PC-3 (cell line): ENCODE measurements at regions not wholly inside any gene's neighbourhood (a gene's known extent, or its start where the extent isn't known, plus 50 kb on each side); places are given as distances from the start of the nearest gene placed in this dataset.

Experiments
- EZH2 ChIP-seq: fragments of 300-600 bp; sonication (generic); IDR thresholded peaks from one replicate; pipeline ENCODE4 v1.6.1; 2017; ENCODE audit warnings: antibody characterized with exemption, mild to moderate bottlenecking, low read length; ENCODE audit not compliant: unreplicated experiment
- TF ChIP-seq, protein P1 (sequence below): fragments of 300-600 bp; sonication (generic); conservative IDR thresholded peaks from 2 replicates; pipeline ENCODE4 v1.5.1; 2017; ENCODE audit warnings: antibody characterized with exemption, low read depth, mild to moderate bottlenecking, low read length

- TF ChIP-seq, protein P1, sequence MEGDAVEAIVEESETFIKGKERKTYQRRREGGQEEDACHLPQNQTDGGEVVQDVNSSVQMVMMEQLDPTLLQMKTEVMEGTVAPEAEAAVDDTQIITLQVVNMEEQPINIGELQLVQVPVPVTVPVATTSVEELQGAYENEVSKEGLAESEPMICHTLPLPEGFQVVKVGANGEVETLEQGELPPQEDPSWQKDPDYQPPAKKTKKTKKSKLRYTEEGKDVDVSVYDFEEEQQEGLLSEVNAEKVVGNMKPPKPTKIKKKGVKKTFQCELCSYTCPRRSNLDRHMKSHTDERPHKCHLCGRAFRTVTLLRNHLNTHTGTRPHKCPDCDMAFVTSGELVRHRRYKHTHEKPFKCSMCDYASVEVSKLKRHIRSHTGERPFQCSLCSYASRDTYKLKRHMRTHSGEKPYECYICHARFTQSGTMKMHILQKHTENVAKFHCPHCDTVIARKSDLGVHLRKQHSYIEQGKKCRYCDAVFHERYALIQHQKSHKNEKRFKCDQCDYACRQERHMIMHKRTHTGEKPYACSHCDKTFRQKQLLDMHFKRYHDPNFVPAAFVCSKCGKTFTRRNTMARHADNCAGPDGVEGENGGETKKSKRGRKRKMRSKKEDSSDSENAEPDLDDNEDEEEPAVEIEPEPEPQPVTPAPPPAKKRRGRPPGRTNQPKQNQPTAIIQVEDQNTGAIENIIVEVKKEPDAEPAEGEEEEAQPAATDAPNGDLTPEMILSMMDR: no peak
- no peak for TF ChIP-seq EZH2
These were observed 778.3 kb upstream of the LRRC4C start for GRCh38 chr11:42237701-42238235.
